HL-60 (cell line): ENCODE measurements at regions not wholly inside any gene's neighbourhood (a gene's known extent, or its start where the extent isn't known, plus 50 kb on each side); places are given as distances from the start of the nearest gene placed in this dataset.

Experiments used
- DNase-seq, 2 experiments: peaks; one replicate each; pipeline ENCODE4 v3.0.0-alpha.2; 2010 to 2020; ENCODE audit warnings: low read depth in 1 of 2, low spot score in 1 of 2
- H3K27ac ChIP-seq: fragments of 250-450 bp; sonication (Bioruptor Pico); replicated peaks from 2 replicates; pipeline ENCODE4 v1.5.1; 2020; ENCODE audit warnings: mild to moderate bottlenecking, moderate library complexity
- H3K27me3 ChIP-seq: fragments of 250-450 bp; sonication (Bioruptor Pico); 2 replicates; pipeline ENCODE4 v1.5.1; 2021; ENCODE audit warnings: mild to moderate bottlenecking, moderate library complexity; ENCODE audit not compliant: insufficient read depth, poor library complexity, severe bottlenecking
- H3K4me3 ChIP-seq: replicated peaks from 2 replicates; pipeline ENCODE4 v1.5.1; 2011; ENCODE audit warnings: mild to moderate bottlenecking, control low read depth, low read length; ENCODE audit not compliant: insufficient read depth
- GABPA ChIP-seq: IDR thresholded peaks from 2 replicates; pipeline ENCODE4 v1.6.1; 2012; ENCODE audit warnings: low read depth
- POLR2AphosphoS5 ChIP-seq: IDR thresholded peaks from 2 replicates; pipeline ENCODE4 v1.6.1; 2012; ENCODE audit warnings: low read depth
- SPI1 ChIP-seq: IDR thresholded peaks from 2 replicates; pipeline ENCODE4 v1.6.1; 2012; ENCODE audit warnings: low read depth, mild to moderate bottlenecking, borderline replicate concordance
- TF ChIP-seq, protein P1 (sequence below): IDR thresholded peaks from one replicate; pipeline ENCODE4 v1.5.1; 2011; ENCODE audit warnings: low read length, control low read depth, inconsistent platforms; ENCODE audit not compliant: insufficient read depth
- TF ChIP-seq, protein P2 (sequence below): IDR thresholded peaks from 2 replicates; pipeline ENCODE4 v1.6.1; 2012; ENCODE audit warnings: low read depth; ENCODE audit not compliant: insufficient replicate concordance

DNA sequence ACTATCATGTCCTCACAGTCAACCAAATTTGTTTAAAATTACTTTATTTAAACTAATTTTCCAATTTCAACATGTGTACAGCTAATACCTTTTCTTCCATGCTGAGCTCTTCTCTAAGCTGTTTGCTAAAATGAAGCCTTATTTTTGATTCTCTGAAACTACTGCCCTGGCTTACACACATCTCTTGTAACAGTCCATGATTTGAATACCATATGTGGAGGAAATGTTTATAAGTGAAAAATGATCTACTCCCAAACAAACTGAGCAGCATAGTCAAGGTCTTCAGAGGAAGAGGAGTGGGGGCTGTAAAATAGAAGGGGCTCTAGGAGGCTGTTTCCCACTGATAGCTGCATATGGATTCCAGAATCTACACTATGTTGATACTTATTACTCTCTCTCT is 188.7 kb downstream of the ANKRD50 start:
- Histone ChIP-seq H3K27ac (no peak overlapping the region), H3K27me3 (no peaks in the 10 kb centered on the region), H3K4me3 (no peak overlapping the region)
- TF ChIP-seq POLR2AphosphoS5, result no peak
- no peak for TF ChIP-seq SPI1
- TF ChIP-seq GABPA, result no peak
- TF ChIP-seq, protein P1, sequence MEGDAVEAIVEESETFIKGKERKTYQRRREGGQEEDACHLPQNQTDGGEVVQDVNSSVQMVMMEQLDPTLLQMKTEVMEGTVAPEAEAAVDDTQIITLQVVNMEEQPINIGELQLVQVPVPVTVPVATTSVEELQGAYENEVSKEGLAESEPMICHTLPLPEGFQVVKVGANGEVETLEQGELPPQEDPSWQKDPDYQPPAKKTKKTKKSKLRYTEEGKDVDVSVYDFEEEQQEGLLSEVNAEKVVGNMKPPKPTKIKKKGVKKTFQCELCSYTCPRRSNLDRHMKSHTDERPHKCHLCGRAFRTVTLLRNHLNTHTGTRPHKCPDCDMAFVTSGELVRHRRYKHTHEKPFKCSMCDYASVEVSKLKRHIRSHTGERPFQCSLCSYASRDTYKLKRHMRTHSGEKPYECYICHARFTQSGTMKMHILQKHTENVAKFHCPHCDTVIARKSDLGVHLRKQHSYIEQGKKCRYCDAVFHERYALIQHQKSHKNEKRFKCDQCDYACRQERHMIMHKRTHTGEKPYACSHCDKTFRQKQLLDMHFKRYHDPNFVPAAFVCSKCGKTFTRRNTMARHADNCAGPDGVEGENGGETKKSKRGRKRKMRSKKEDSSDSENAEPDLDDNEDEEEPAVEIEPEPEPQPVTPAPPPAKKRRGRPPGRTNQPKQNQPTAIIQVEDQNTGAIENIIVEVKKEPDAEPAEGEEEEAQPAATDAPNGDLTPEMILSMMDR, result no peak
- TF ChIP-seq, protein P2, sequence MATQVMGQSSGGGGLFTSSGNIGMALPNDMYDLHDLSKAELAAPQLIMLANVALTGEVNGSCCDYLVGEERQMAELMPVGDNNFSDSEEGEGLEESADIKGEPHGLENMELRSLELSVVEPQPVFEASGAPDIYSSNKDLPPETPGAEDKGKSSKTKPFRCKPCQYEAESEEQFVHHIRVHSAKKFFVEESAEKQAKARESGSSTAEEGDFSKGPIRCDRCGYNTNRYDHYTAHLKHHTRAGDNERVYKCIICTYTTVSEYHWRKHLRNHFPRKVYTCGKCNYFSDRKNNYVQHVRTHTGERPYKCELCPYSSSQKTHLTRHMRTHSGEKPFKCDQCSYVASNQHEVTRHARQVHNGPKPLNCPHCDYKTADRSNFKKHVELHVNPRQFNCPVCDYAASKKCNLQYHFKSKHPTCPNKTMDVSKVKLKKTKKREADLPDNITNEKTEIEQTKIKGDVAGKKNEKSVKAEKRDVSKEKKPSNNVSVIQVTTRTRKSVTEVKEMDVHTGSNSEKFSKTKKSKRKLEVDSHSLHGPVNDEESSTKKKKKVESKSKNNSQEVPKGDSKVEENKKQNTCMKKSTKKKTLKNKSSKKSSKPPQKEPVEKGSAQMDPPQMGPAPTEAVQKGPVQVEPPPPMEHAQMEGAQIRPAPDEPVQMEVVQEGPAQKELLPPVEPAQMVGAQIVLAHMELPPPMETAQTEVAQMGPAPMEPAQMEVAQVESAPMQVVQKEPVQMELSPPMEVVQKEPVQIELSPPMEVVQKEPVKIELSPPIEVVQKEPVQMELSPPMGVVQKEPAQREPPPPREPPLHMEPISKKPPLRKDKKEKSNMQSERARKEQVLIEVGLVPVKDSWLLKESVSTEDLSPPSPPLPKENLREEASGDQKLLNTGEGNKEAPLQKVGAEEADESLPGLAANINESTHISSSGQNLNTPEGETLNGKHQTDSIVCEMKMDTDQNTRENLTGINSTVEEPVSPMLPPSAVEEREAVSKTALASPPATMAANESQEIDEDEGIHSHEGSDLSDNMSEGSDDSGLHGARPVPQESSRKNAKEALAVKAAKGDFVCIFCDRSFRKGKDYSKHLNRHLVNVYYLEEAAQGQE, result no peak
- no peak for DNase-seq

DNA sequence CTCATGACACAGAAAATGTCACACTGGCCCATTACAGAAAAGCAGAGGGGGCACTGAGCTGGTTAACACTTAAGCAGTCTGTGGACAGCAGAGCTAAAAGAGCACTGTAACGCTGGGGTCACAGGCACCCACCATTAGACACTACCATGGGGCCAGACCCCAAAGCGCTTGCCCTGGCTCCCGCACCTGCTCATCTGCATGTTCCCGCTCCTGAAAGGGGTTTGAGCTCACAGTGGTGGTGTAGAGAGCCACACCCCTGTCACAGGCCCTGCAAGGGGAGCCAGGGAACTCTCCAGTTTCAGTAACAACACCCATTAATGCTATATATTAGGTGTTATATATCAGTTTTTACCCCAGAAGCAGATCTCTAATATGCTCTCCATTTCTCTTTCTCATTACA is 187.0 kb downstream of the ANKRD50 start:
- H3K27me3 ChIP-seq, result no peaks in the 10 kb centered on the region
- no peak for DNase-seq
- H3K4me3 ChIP-seq, result no peak overlapping the region
- H3K27ac ChIP-seq, result no peak overlapping the region
- TF ChIP-seq, protein P2, result no peak
- TF ChIP-seq SPI1, result no peak
- TF ChIP-seq POLR2AphosphoS5, result no peak
- TF ChIP-seq, protein P1, result no peak
- TF ChIP-seq GABPA, result no peak

DNA sequence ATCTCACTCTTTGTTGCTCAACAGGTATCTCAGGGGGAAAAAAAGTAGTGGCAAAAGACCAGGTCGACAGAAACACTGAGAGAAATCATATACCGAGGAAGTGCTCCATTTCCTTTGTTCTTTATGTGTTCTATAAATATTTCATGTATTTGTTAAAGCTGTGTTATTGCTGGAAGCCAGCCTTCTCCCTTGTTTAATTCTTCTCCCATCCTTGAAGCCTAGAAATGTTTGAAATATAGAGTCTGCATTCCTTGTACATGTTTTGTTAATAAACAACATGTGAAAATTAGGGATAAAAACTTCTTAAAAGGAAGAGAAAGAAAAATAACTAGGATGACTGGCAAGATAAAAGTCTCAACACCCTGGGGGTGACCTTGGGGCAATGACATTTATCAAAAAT is 186.2 kb downstream of the ANKRD50 start:
- H3K27me3 ChIP-seq, result no peaks in the 10 kb centered on the region
- no peak overlapping the region for H3K4me3 ChIP-seq
- TF ChIP-seq GABPA, result no peak
- no peak for TF ChIP-seq POLR2AphosphoS5
- TF ChIP-seq SPI1, result no peak
- TF ChIP-seq, protein P1, result no peak
- TF ChIP-seq, protein P2, result no peak
- no peak overlapping the region for H3K27ac ChIP-seq
- no peak for DNase-seq
